Pancreas (tissue), 10 donors: ENCODE measurements at regions not wholly inside any gene's neighbourhood (a gene's known extent, or its start where the extent isn't known, plus 50 kb on each side); places are given as distances from the start of the nearest gene placed in this dataset.

ENCODE experiments used
- ATAC-seq, 4 donors: fragments of 200-7000 bp; cut with Tn5 transposase; one replicate each; pipeline versions ENCODE4 v1.8.0 to v1.9.1; 2020; ENCODE audit warnings: mild to moderate bottlenecking in 4 of 4, moderate library complexity in 4 of 4
- DNase-seq, 6 donors: peaks; one replicate each; pipeline ENCODE4 v3.0.0-alpha.2; 2020
- FAIRE-seq: peaks from 2 replicates; lab custom pipeline; 2012; peaks lifted over from hg19 to GRCh38; lab: Jason Lieb, UNC
- H3K27ac ChIP-seq, 4 donors: fragments of 200-600 bp; sonication (generic); 1 replicate in 3 of 4; 2 replicates in 1 of 4; pipeline versions ENCODE4 v1.5.0 to v1.8.0; 2020
- H3K27me3 ChIP-seq, 4 donors: fragments of 200-600 bp; one replicate each; pipeline ENCODE4 v1.8.0; 2021
- H3K36me3 ChIP-seq, 3 donors: fragments of 200-600 bp; sonication (generic) in 1 of 3; one replicate each; pipeline versions ENCODE4 v1.5.0 to v1.8.0; 2020 to 2021
- H3K4me1 ChIP-seq, 3 donors: fragments of 200-600 bp; one replicate each; pipeline ENCODE4 v1.8.0; 2021
- H3K4me3 ChIP-seq, 4 donors: fragments of 200-600 bp; sonication (generic) in 2 of 4; one replicate each; pipeline versions ENCODE4 v1.5.0 to v1.8.0; 2020 to 2021
- H3K9me3 ChIP-seq, 4 donors: fragments of 200-600 bp; one replicate each; pipeline ENCODE4 v1.8.0; 2021
- CTCF ChIP-seq, 4 donors: fragments of 200-600 bp; sonication (generic) in 3 of 4; IDR thresholded peaks; one replicate each; pipeline versions ENCODE4 v1.5.0 to v1.8.0; 2021; ENCODE audit warnings: antibody characterized with exemption in 4 of 4
- WGBS, 2 donors: extraction: QIAGEN DNeasy Blood & Tissue Kit; methylation state at CpG; one replicate each; pipeline ENCODE4 v1.1.7; 2013; 5-methylcytosine and 5-hydroxymethylcytosine counted together
- intact Hi-C, 3 donors: fragments of 100-400 bp; cut with DNase I; formaldehyde crosslinking; loops; one replicate each; pipeline versions ENCODE4 v1.11.1 to v1.14.2; 2022
- donor health status: healthy with polysubstance abuse.
- donor health status: DM: no; HTN: no; CAD: no; lungs with moderate emphysema.
- donor health status: DM: no; HTN: no; CAD: no.
- donor health status: control.
- donor health status: control.
- donor health status: Bipolar disorder and iron deficiency.
- donor health status: DM: yes; HTN: yes; CAD: no.
- donor health status: DM: no; HTN: no; CAD: no.
- donor health status: DM: no; HTN: no; CAD: no.
- donor health status: DM: yes; HTN: yes; CAD: no.

GRCh38 chr10:108980869-108981268 is 942.4 kb downstream of the XPNPEP1 start:
- intact Hi-C loops, result no loop called here
- Histone ChIP-seq H3K36me3 (no peaks in the 10 kb centered on the region), H3K9me3 (no peaks in the 10 kb centered on the region), H3K27me3 (peaks cover 0 to 4% (median 0%) of the 10 kb centered on the region in 4 donors), H3K27ac (no peak overlapping the region), H3K4me3 (no peak overlapping the region), H3K4me1 (no peaks in the 10 kb centered on the region)
- TF ChIP-seq CTCF (IDR thresholded peaks at IDR 0.05), result no peak
- FAIRE-seq, result no peak
- no peak for DNase-seq
- no peak for ATAC-seq

- no peak for FAIRE-seq
- DNase-seq, result no peak
- ATAC-seq, result no peak
- Histone ChIP-seq H3K9me3 (no peaks in the 10 kb centered on the region), H3K4me3 (no peak overlapping the region), H3K27ac (no peak overlapping the region), H3K27me3 (no peaks in the 10 kb centered on the region), H3K4me1 (no peaks in the 10 kb centered on the region), H3K36me3 (no peaks in the 10 kb centered on the region)
- intact Hi-C loops, result no loop called here
- no peak for TF ChIP-seq CTCF (IDR thresholded peaks at IDR 0.05)
- WGBS, 2 donors, result 47 to 63% methylated on average over 3 of the region's 3 CpGs
These were observed 947.8 kb downstream of the XPNPEP1 start for GRCh38 chr10:108975459-108976058.

GRCh38 chr10:108970016-108970415 is 953.3 kb downstream of the XPNPEP1 start:
- no peak for TF ChIP-seq CTCF (IDR thresholded peaks at IDR 0.05)
- WGBS, 2 donors, result 47 to 57% methylated on average over 1 of the region's 1 CpG
- DNase-seq (no peak), ATAC-seq (peak in 1 of 4 donors; percentile 50), FAIRE-seq (no peak)
- H3K27me3 ChIP-seq, result no peaks in the 10 kb centered on the region
- no peak overlapping the region for H3K27ac ChIP-seq
- H3K9me3 ChIP-seq, result no peaks in the 10 kb centered on the region
- no peak overlapping the region for H3K4me3 ChIP-seq
- no peaks in the 10 kb centered on the region for H3K4me1 ChIP-seq
- intact Hi-C loops, result no loop called here
- H3K36me3 ChIP-seq, result no peaks in the 10 kb centered on the region

GRCh38 chr10:108966411-108966810 is 956.9 kb downstream of the XPNPEP1 start:
- no peak for ATAC-seq
- Histone ChIP-seq H3K4me1 (no peaks in the 10 kb centered on the region), H3K27me3 (no peaks in the 10 kb centered on the region), H3K36me3 (no peaks in the 10 kb centered on the region), H3K9me3 (no peaks in the 10 kb centered on the region), H3K4me3 (no peak overlapping the region), H3K27ac (no peak overlapping the region)
- no peak for FAIRE-seq
- WGBS, 2 donors, result 68 to 86% methylated on average over 1 of the region's 1 CpG
- TF ChIP-seq CTCF (IDR thresholded peaks at IDR 0.05), result no peak
- DNase-seq, result no peak
- intact Hi-C loops, result no loop called here

- DNase-seq (no peak), ATAC-seq (no peak), FAIRE-seq (no peak)
- H3K4me3 ChIP-seq, result no peak overlapping the region
- intact Hi-C loops, result no loop called here
- no peaks in the 10 kb centered on the region for H3K9me3 ChIP-seq
- no peaks in the 10 kb centered on the region for H3K36me3 ChIP-seq
- H3K27ac ChIP-seq, result no peak overlapping the region
- H3K4me1 ChIP-seq, result no peaks in the 10 kb centered on the region
- no peak for TF ChIP-seq CTCF (IDR thresholded peaks at IDR 0.05)
- no peaks in the 10 kb centered on the region for H3K27me3 ChIP-seq
These were observed 957.3 kb downstream of the XPNPEP1 start for GRCh38 chr10:108966005-108966404.
